A673 (cell line): ENCODE measurements at regions not wholly inside any gene's neighbourhood (a gene's known extent, or its start where the extent isn't known, plus 50 kb on each side); places are given as distances from the start of the nearest gene placed in this dataset.

Experiments used
- EZH2 ChIP-seq: fragments of 200-600 bp; sonication (generic); IDR thresholded peaks from 2 replicates; pipeline ENCODE4 v1.6.1; 2017; ENCODE audit warnings: borderline replicate concordance, low read depth, mild to moderate bottlenecking, mixed read lengths, antibody characterized with exemption, low read length; ENCODE audit not compliant: poor library complexity, severe bottlenecking
- TF ChIP-seq, protein P1 (sequence below): fragments of 300-800, 200-600 bp; sonication (generic); conservative IDR thresholded peaks from 2 replicates; pipeline ENCODE4 v1.5.1; 2017; ENCODE audit warnings: low read depth, mild to moderate bottlenecking, antibody characterized with exemption, low read length, moderate library complexity, mixed read lengths

DNA sequence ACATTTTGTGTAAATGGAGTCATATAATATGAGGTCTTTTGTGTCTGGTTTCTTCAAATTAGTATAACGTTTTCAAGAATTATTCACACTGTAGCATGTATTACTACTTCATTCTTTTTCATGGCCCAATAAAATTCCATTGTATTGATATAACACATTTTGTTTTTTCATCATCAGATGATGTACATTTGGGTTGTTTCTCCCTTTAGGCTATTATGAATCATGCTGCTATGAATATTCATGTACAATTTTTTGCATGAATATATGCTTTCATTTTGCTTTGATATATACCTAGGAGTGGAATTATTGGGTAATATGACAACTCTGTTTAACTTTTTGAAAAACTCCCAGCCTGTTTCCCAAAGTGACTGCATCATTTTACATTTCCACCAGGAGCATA, 220.2 kb downstream of the NR4A2 start:
- TF ChIP-seq, protein P1, sequence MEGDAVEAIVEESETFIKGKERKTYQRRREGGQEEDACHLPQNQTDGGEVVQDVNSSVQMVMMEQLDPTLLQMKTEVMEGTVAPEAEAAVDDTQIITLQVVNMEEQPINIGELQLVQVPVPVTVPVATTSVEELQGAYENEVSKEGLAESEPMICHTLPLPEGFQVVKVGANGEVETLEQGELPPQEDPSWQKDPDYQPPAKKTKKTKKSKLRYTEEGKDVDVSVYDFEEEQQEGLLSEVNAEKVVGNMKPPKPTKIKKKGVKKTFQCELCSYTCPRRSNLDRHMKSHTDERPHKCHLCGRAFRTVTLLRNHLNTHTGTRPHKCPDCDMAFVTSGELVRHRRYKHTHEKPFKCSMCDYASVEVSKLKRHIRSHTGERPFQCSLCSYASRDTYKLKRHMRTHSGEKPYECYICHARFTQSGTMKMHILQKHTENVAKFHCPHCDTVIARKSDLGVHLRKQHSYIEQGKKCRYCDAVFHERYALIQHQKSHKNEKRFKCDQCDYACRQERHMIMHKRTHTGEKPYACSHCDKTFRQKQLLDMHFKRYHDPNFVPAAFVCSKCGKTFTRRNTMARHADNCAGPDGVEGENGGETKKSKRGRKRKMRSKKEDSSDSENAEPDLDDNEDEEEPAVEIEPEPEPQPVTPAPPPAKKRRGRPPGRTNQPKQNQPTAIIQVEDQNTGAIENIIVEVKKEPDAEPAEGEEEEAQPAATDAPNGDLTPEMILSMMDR = no peak
- TF ChIP-seq EZH2 = no peak
